Heart left ventricle (tissue), 16 donors: ENCODE measurements at regions not wholly inside any gene's neighbourhood (a gene's known extent, or its start where the extent isn't known, plus 50 kb on each side); places are given as distances from the start of the nearest gene placed in this dataset.
"Not testable (repeated sequence)": the region's sequence is repeated elsewhere in the genome, so short reads cannot be mapped to it uniquely, and the experiment has no call there.

Experiments used
- ATAC-seq, 4 donors: fragments of 200-7000 bp; cut with Tn5 transposase; one replicate each; pipeline ENCODE4 v1.9.1; 2020 to 2022; ENCODE audit warnings: moderate library complexity in 4 of 4, mild to moderate bottlenecking in 3 of 4, moderate number of reproducible peaks in 1 of 4
- DNase-seq, 5 donors: peaks; one replicate each; pipeline ENCODE4 v3.0.0-alpha.2; 2020
- H3K27ac ChIP-seq, 12 donors: fragments of 200-600 bp; sonication (generic) in 4 of 12; one replicate each; pipeline versions ENCODE4 v1.5.0 to v1.8.0; 2016 to 2022; ENCODE audit warnings: mild to moderate bottlenecking in 2 of 12
- H3K27me3 ChIP-seq, 9 donors: fragments of 200-600 bp; sonication (generic) in 2 of 9; one replicate each; pipeline versions ENCODE4 v1.5.1 to v1.8.0; 2016 to 2022; ENCODE audit warnings: mild to moderate bottlenecking in 3 of 9
- H3K36me3 ChIP-seq, 9 donors: fragments of 200-600 bp; sonication (generic) in 2 of 9; one replicate each; pipeline versions ENCODE4 v1.5.0 to v1.8.0; 2018 to 2022; ENCODE audit warnings: mild to moderate bottlenecking in 2 of 9
- H3K4me1 ChIP-seq, 12 donors: fragments of 200-600 bp; sonication (generic) in 4 of 12; one replicate each; pipeline versions ENCODE4 v1.5.0 to v1.8.0; 2016 to 2022; ENCODE audit warnings: mild to moderate bottlenecking in 3 of 12
- H3K4me3 ChIP-seq, 12 donors: fragments of 200-600 bp; sonication (generic) in 4 of 12; one replicate each; pipeline versions ENCODE4 v1.5.0 to v1.8.0; 2017 to 2022; ENCODE audit warnings: mild to moderate bottlenecking in 9 of 12, moderate library complexity in 4 of 12
- H3K9me3 ChIP-seq, 12 donors: fragments of 200-600 bp; sonication (generic) in 4 of 12; one replicate each; pipeline versions ENCODE4 v1.5.0 to v1.8.0; 2016 to 2022; ENCODE audit warnings: mild to moderate bottlenecking in 1 of 12
- CTCF ChIP-seq, 12 donors: fragments of 200-600 bp; sonication (generic) in 4 of 12; IDR thresholded peaks; one replicate each; pipeline versions ENCODE4 v1.5.0 to v1.8.0; 2018 to 2022; ENCODE audit warnings: antibody characterized with exemption in 12 of 12, mild to moderate bottlenecking in 5 of 12
- POLR2A ChIP-seq, 2 donors: fragments of 450-650 bp; IDR thresholded peaks; one replicate each; pipeline ENCODE4 v1.6.1; 2017; ENCODE audit warnings: antibody characterized with exemption in 2 of 2, mild to moderate bottlenecking in 2 of 2, moderate library complexity in 2 of 2
- WGBS, 4 donors: extraction: QIAGEN DNeasy Blood & Tissue Kit in 2 of 4; methylation state at CpG; one replicate each; pipeline versions ENCODE4 v1.1.5 to v1.1.7; 2013 to 2018; 5-methylcytosine and 5-hydroxymethylcytosine counted together
- intact Hi-C, 10 donors: fragments of 100-400 bp; cut with DNase I; formaldehyde crosslinking; loops; one replicate each; pipeline versions ENCODE4 v1.11.1 to v1.14.2; 2022
- donor health status: ischemic (EF 13 %, LVEDD 7.1; RV severe dilation, severe dysfunction).
- donor health status: healthy with polysubstance abuse.
- donor health status: DM: no; HTN: yes; CAD: no.
- donor health status: DM: no; HTN: no; CAD: no.
- donor health status: ischemic (EF 25% LVEDD 6.9; RV normal size, moderate dysfunction).
- donor health status: ischemic (EF 25% LVEDD 5.7; RV mildly dilated, moderate dysfunction).
- donor health status: healthy.
- donor health status: DM: yes; HTN: yes; CAD: no.
- donor health status: ischemic (EF 35%, LVEDD 5.7; RV mildly dilated, moderate dysfunction).
- donor health status: nonischemic (EF 11% LVEDD 7.7; RV severe dilation, severe dysfunction).
- donor health status: DM: yes; HTN: yes; CAD: no.
- donor health status: PGD.
- donor health status: ischemic (EF 29% LVEDD 5.4; RV normal size, mild dysfunction).
- donor health status: nonischemic (EF 23%, LVEDD 6.1; RV moderate dilation, normal function).

- Histone ChIP-seq H3K27ac (no peak overlapping the region), H3K36me3 (no peaks in the 10 kb centered on the region), H3K4me3 (no peak overlapping the region), H3K27me3 (peaks cover 0 to 4% (median 0%) of the 10 kb centered on the region in 9 donors), H3K4me1 (peaks cover 0 to 13% (median 0%) of the 10 kb centered on the region in 12 donors), H3K9me3 (no peaks in the 10 kb centered on the region)
- TF ChIP-seq CTCF (IDR thresholded peaks at IDR 0.05), result no peak
- no peak for TF ChIP-seq POLR2A (IDR thresholded peaks at IDR 0.05)
- 59 to 70% (median 62%) methylated on average over 16 to 17 of the region's 17 CpGs for WGBS, 4 donors
- DNase-seq (peak in 2 of 5 donors; percentile 16 to 28), ATAC-seq (no peak)
- intact Hi-C loops, result no loop called here
These were observed 60.2 kb downstream of the PLXNA1 start for GRCh38 chr3:127043041-127043641.

GRCh38 chr3:127043731-127044510 lies 61.0 kb downstream of the PLXNA1 start:
- H3K9me3 ChIP-seq, result no peaks in the 10 kb centered on the region
- H3K4me3 ChIP-seq, result no peak overlapping the region
- H3K4me1 ChIP-seq, result peaks cover 0 to 13% (median 0%) of the 10 kb centered on the region in 12 donors
- no peaks in the 10 kb centered on the region for H3K36me3 ChIP-seq
- TF ChIP-seq POLR2A (IDR thresholded peaks at IDR 0.05), result no peak
- TF ChIP-seq CTCF (IDR thresholded peaks at IDR 0.05), result no peak
- WGBS, 4 donors, result 75 to 88% (median 77%) methylated on average over 6 to 7 of the region's 7 CpGs
- peaks cover 0 to 4% (median 0%) of the 10 kb centered on the region in 9 donors for H3K27me3 ChIP-seq
- ATAC-seq (no peak), DNase-seq (peak in 1 of 5 donors; percentile 27)
- intact Hi-C loops, result no loop called here
- no peak overlapping the region for H3K27ac ChIP-seq

- WGBS, 4 donors, result 29 to 35% (median 32%) methylated on average over 4 of the region's 4 CpGs
- Histone ChIP-seq H3K36me3 (no peaks in the 10 kb centered on the region), H3K27me3 (peaks cover 0 to 4% (median 0%) of the 10 kb centered on the region in 9 donors), H3K4me3 (no peak overlapping the region), H3K27ac (no peak overlapping the region), H3K9me3 (no peaks in the 10 kb centered on the region), H3K4me1 (peaks cover 0 to 13% (median 0%) of the 10 kb centered on the region in 12 donors)
- TF ChIP-seq CTCF (IDR thresholded peaks at IDR 0.05), result no peak
- TF ChIP-seq POLR2A (IDR thresholded peaks at IDR 0.05), result no peak
- ATAC-seq, result peak; percentile 53 to 87 (median 66)
- peak in 2 of 5 donors; percentile 20 to 35 for DNase-seq
- intact Hi-C loops, result no loop called here
These were observed 62.1 kb downstream of the PLXNA1 start for GRCh38 chr3:127044996-127045395.

- H3K27ac ChIP-seq, result no peak overlapping the region
- H3K4me3 ChIP-seq, result no peak overlapping the region
- peaks cover 0 to 13% (median 0%) of the 10 kb centered on the region in 12 donors for H3K4me1 ChIP-seq
- 39 to 48% (median 44%) methylated on average over 5 of the region's 5 CpGs for WGBS, 4 donors
- no peak for TF ChIP-seq POLR2A (IDR thresholded peaks at IDR 0.05)
- TF ChIP-seq CTCF (IDR thresholded peaks at IDR 0.05), result no peak
- no peak for ATAC-seq
- no peaks in the 10 kb centered on the region for H3K9me3 ChIP-seq
- peaks cover 0 to 4% (median 0%) of the 10 kb centered on the region in 9 donors for H3K27me3 ChIP-seq
- H3K36me3 ChIP-seq, result no peaks in the 10 kb centered on the region
- intact Hi-C loops, result no loop called here
- no peak for DNase-seq
These were observed 62.6 kb downstream of the PLXNA1 start for GRCh38 chr3:127045435-127046045.

- H3K36me3 ChIP-seq, ATAC-seq, H3K27ac ChIP-seq, H3K9me3 ChIP-seq, H3K27me3 ChIP-seq, intact Hi-C loops, H3K4me3 ChIP-seq: not testable (repeated sequence)
- WGBS, 4 donors, result 94 to 95% (median 94%) methylated on average over 11 to 28 of the region's 28 CpGs
- peak in 2 of 5 donors; percentile 18 to 20 for DNase-seq
- H3K4me1 ChIP-seq, result peaks cover 0 to 16% (median 0%) of the 10 kb centered on the region in 12 donors
These were observed 63.8 kb downstream of the PLXNA1 start for GRCh38 chr3:127046690-127047089.
